GM15510 (cell line): ENCODE measurements at regions not wholly inside any gene's neighbourhood (a gene's known extent, or its start where the extent isn't known, plus 50 kb on each side); places are given as distances from the start of the nearest gene placed in this dataset.

Source experiments
- POLR2A ChIP-seq: IDR thresholded peaks from 3 replicates; pipeline ENCODE4 v1.6.1; 2011; ENCODE audit warnings: borderline replicate concordance; ENCODE audit not compliant: insufficient read length; ENCODE audit errors: extremely low read depth

- no peak for TF ChIP-seq POLR2A
These were observed 111.8 kb downstream of the B3GNT2 start for GRCh38 chr2:62307469-62308389.

- no peak for TF ChIP-seq POLR2A
These were observed 111.0 kb downstream of the B3GNT2 start for GRCh38 chr2:62306751-62307468.

- TF ChIP-seq POLR2A: no peak
These were observed 109.7 kb downstream of the B3GNT2 start for GRCh38 chr2:62305421-62306176.

- TF ChIP-seq POLR2A: no peak
These were observed 108.8 kb downstream of the B3GNT2 start for GRCh38 chr2:62304429-62305417.

- no peak for TF ChIP-seq POLR2A
These were observed 107.9 kb downstream of the B3GNT2 start for GRCh38 chr2:62303788-62304187.

GRCh38 chr2:62302631-62303435 is 106.9 kb downstream of the B3GNT2 start:
- TF ChIP-seq POLR2A: no peak

GRCh38 chr2:62300925-62301324 is 105.0 kb downstream of the B3GNT2 start:
- no peak for TF ChIP-seq POLR2A

- TF ChIP-seq POLR2A: no peak
These were observed 101.7 kb downstream of the B3GNT2 start for GRCh38 chr2:62297624-62298010.

- no peak for TF ChIP-seq POLR2A
These were observed 101.1 kb downstream of the B3GNT2 start for GRCh38 chr2:62296832-62297623.

- TF ChIP-seq POLR2A: no peak
These were observed 100.3 kb downstream of the B3GNT2 start for GRCh38 chr2:62296034-62296831.

GRCh38 chr2:62293490-62294271 is 97.8 kb downstream of the B3GNT2 start:
- no peak for TF ChIP-seq POLR2A

GRCh38 chr2:62293151-62293489 is 97.2 kb downstream of the B3GNT2 start:
- TF ChIP-seq POLR2A: no peak

- TF ChIP-seq POLR2A: no peak
These were observed 96.3 kb downstream of the B3GNT2 start for GRCh38 chr2:62292190-62292589.
